ENCODE measurements at regions not wholly inside any gene's neighbourhood (a gene's known extent, or its start where the extent isn't known, plus 50 kb on each side); places are given as distances from the start of the nearest gene placed in this dataset.

GRCh38 chr5:19235101-19235584 lies 752.9 kb downstream of the CDH18 start:
- TF ChIP-seq ZFP3 (CRISPR knock-in tag; IDR thresholded peaks at IDR 0.05) (no peak), TCF4 (CRISPR knock-in tag; IDR thresholded peaks at IDR 0.05; ENCODE audit: borderline replicate concordance) (no peak), ZNF70 (CRISPR knock-in tag; IDR thresholded peaks at IDR 0.05) (no peak), OSR1 (CRISPR knock-in tag; IDR thresholded peaks at IDR 0.05) (no peak), ZFP30 (CRISPR knock-in tag; IDR thresholded peaks at IDR 0.05) (no peak), TOX (CRISPR knock-in tag; IDR thresholded peaks at IDR 0.05; ENCODE audit: borderline replicate concordance) (no peak), CSRNP3 (CRISPR knock-in tag; IDR thresholded peaks at IDR 0.05) (no peak), ESRRG (CRISPR knock-in tag; IDR thresholded peaks at IDR 0.05) (no peak), ARNTL (CRISPR knock-in tag; IDR thresholded peaks at IDR 0.05; ENCODE audit: borderline replicate concordance, low read depth) (no peak), RARB (CRISPR knock-in tag; IDR thresholded peaks at IDR 0.05) (no peak), ZNF8 (CRISPR knock-in tag; IDR thresholded peaks at IDR 0.05) (no peak), CSDC2 (CRISPR knock-in tag; IDR thresholded peaks at IDR 0.05) (no peak), SNAI2 (CRISPR knock-in tag; IDR thresholded peaks at IDR 0.05) (no peak), ZC3H10 (CRISPR knock-in tag; IDR thresholded peaks at IDR 0.05) (no peak)
- no peak for ATAC-seq

- TF ChIP-seq BACH2 (CRISPR knock-in tag; IDR thresholded peaks at IDR 0.05; ENCODE audit: borderline replicate concordance) (no peak), ZFP30 (CRISPR knock-in tag; IDR thresholded peaks at IDR 0.05) (no peak), ZC3H10 (CRISPR knock-in tag; IDR thresholded peaks at IDR 0.05) (peak; percentile 65; the same call in 1 of the 2 replicates), TOX (CRISPR knock-in tag; IDR thresholded peaks at IDR 0.05; ENCODE audit: borderline replicate concordance) (peak; percentile 18; the same call in 1 of the 2 replicates), TSHZ2 (CRISPR knock-in tag; IDR thresholded peaks at IDR 0.05) (no peak), ISL1 (CRISPR knock-in tag; IDR thresholded peaks at IDR 0.05) (peak; percentile 97), PATZ1 (CRISPR knock-in tag; IDR thresholded peaks at IDR 0.05; ENCODE audit: borderline replicate concordance) (peak; percentile 64; the same call in 1 of the 2 replicates)
- ATAC-seq, result peak; percentile 87
Observed at GRCh38 chr5:19240170-19240569, 747.8 kb downstream of the CDH18 start.

- ATAC-seq, result no peak
- TF ChIP-seq PATZ1 (CRISPR knock-in tag; IDR thresholded peaks at IDR 0.05; ENCODE audit: borderline replicate concordance) (no peak; the same call in 1 of the 2 replicates), OSR1 (CRISPR knock-in tag; IDR thresholded peaks at IDR 0.05) (peak; percentile 92), CSDC2 (CRISPR knock-in tag; IDR thresholded peaks at IDR 0.05) (peak; percentile 73; the same call in 1 of the 2 replicates), BACH2 (CRISPR knock-in tag; IDR thresholded peaks at IDR 0.05; ENCODE audit: borderline replicate concordance) (no peak), ZNF8 (CRISPR knock-in tag; IDR thresholded peaks at IDR 0.05) (no peak), ARNTL (CRISPR knock-in tag; IDR thresholded peaks at IDR 0.05; ENCODE audit: borderline replicate concordance, low read depth) (no peak), ZFP3 (CRISPR knock-in tag; IDR thresholded peaks at IDR 0.05) (peak; percentile 89), TOX (CRISPR knock-in tag; IDR thresholded peaks at IDR 0.05; ENCODE audit: borderline replicate concordance) (no peak), PPARA (CRISPR knock-in tag; IDR thresholded peaks at IDR 0.05; ENCODE audit: borderline replicate concordance) (no peak), SNAI2 (CRISPR knock-in tag; IDR thresholded peaks at IDR 0.05) (0 out of 2 replicates have a peak, but pooled peaks have one; percentile 57), GLIS3 (CRISPR knock-in tag; IDR thresholded peaks at IDR 0.05) (no peak), TCF4 (CRISPR knock-in tag; IDR thresholded peaks at IDR 0.05; ENCODE audit: borderline replicate concordance) (no peak), ESRRG (CRISPR knock-in tag; IDR thresholded peaks at IDR 0.05) (no peak), RARB (CRISPR knock-in tag; IDR thresholded peaks at IDR 0.05) (no peak), ZFP30 (CRISPR knock-in tag; IDR thresholded peaks at IDR 0.05) (no peak), CSRNP3 (CRISPR knock-in tag; IDR thresholded peaks at IDR 0.05) (no peak), POU6F1 (CRISPR knock-in tag; IDR thresholded peaks at IDR 0.05; ENCODE audit: borderline replicate concordance, low read depth) (no peak), TSHZ2 (CRISPR knock-in tag; IDR thresholded peaks at IDR 0.05) (no peak), ZNF70 (CRISPR knock-in tag; IDR thresholded peaks at IDR 0.05) (no peak)
Observed at GRCh38 chr5:19241690-19242089, 746.3 kb downstream of the CDH18 start.
